Lower leg skin (tissue), 4 donors: ENCODE measurements at regions not wholly inside any gene's neighbourhood (a gene's known extent, or its start where the extent isn't known, plus 50 kb on each side); places are given as distances from the start of the nearest gene placed in this dataset.

Experiments used
- DNase-seq, 2 donors: peaks; one replicate each; pipeline ENCODE4 v3.0.0-alpha.2; 2019; ENCODE audit warnings: low spot score in 2 of 2
- H3K4me3 ChIP-seq: fragments of 200-600 bp; sonication (generic); 2 replicates; pipeline ENCODE4 v1.5.1; 2017; ENCODE audit warnings: mild to moderate bottlenecking, low read depth; ENCODE audit not compliant: poor library complexity, severe bottlenecking
- CTCF ChIP-seq, 3 donors: fragments of 450-650 bp; IDR thresholded peaks; one replicate each; pipeline ENCODE4 v1.5.1; 2016; ENCODE audit warnings: antibody characterized with exemption in 3 of 3, mild to moderate bottlenecking in 3 of 3, moderate library complexity in 2 of 3
- POLR2A ChIP-seq, 2 donors: fragments of 450-650 bp; IDR thresholded peaks; one replicate each; pipeline ENCODE4 v1.6.1; 2016 to 2017; ENCODE audit warnings: antibody characterized with exemption in 2 of 2, mild to moderate bottlenecking in 1 of 2, moderate library complexity in 1 of 2
- WGBS, 2 donors: methylation state at CpG; one replicate each; pipeline ENCODE4 v1.1.5; 2018; 5-methylcytosine and 5-hydroxymethylcytosine counted together
- intact Hi-C: fragments of 100-400 bp; cut with DNase I; formaldehyde crosslinking; loops from one replicate; pipeline ENCODE4 v1.15.0; 2023; ENCODE audit warnings: low total_unique reads

- WGBS, 2 donors = 28 to 47% methylated on average over 2 of the region's 2 CpGs
- intact Hi-C loops = no loop called here
- no peak overlapping the region for H3K4me3 ChIP-seq
- TF ChIP-seq POLR2A (IDR thresholded peaks at IDR 0.05) = no peak
- TF ChIP-seq CTCF (IDR thresholded peaks at IDR 0.05) = no peak
- DNase-seq = no peak
Measured at GRCh38 chr7:118059209-118059608, 124.8 kb upstream of the LSM8 start.

- DNase-seq = no peak
- WGBS, 2 donors = 44 to 46% methylated on average over 1 of the region's 1 CpG
- no peak for TF ChIP-seq CTCF (IDR thresholded peaks at IDR 0.05)
- no peak for TF ChIP-seq POLR2A (IDR thresholded peaks at IDR 0.05)
- H3K4me3 ChIP-seq = no peak overlapping the region
- intact Hi-C loops = no loop called here
Measured at GRCh38 chr7:118060692-118061091, 123.3 kb upstream of the LSM8 start.

- no peak for TF ChIP-seq POLR2A (IDR thresholded peaks at IDR 0.05)
- no peak for TF ChIP-seq CTCF (IDR thresholded peaks at IDR 0.05)
- no peak overlapping the region for H3K4me3 ChIP-seq
- WGBS, 2 donors = 78% methylated on average over 6 of the region's 6 CpGs
- intact Hi-C loops = no loop called here
- no peak for DNase-seq
Measured at GRCh38 chr7:118061386-118061785, 122.6 kb upstream of the LSM8 start.

- DNase-seq = no peak
- 35 to 51% methylated on average over 5 of the region's 5 CpGs for WGBS, 2 donors
Measured at GRCh38 chr7:118072893-118073674, 110.9 kb upstream of the LSM8 start.

GRCh38 chr7:118075936-118076335 lies 108.0 kb upstream of the LSM8 start:
- 73 to 74% methylated on average over 2 of the region's 2 CpGs for WGBS, 2 donors
- no peak for DNase-seq
- intact Hi-C loops = no loop called here
- no peak for TF ChIP-seq CTCF (IDR thresholded peaks at IDR 0.05)
- no peak for TF ChIP-seq POLR2A (IDR thresholded peaks at IDR 0.05)
- H3K4me3 ChIP-seq = no peak overlapping the region

More at GRCh38 chr7:118072893-118073674, 110.9 kb upstream of the LSM8 start:
- H3K4me3 ChIP-seq = no peak overlapping the region
- TF ChIP-seq POLR2A (IDR thresholded peaks at IDR 0.05) (no peak), CTCF (IDR thresholded peaks at IDR 0.05) (no peak)
- intact Hi-C loops = no loop called here

GRCh38 chr7:118076564-118076963 lies 107.4 kb upstream of the LSM8 start:
- WGBS, 2 donors = 78 to 87% methylated on average over 3 of the region's 3 CpGs
- intact Hi-C loops = no loop called here
- TF ChIP-seq POLR2A (IDR thresholded peaks at IDR 0.05) (no peak), CTCF (IDR thresholded peaks at IDR 0.05) (no peak)

More at GRCh38 chr7:118076564-118076963, 107.4 kb upstream of the LSM8 start:
- H3K4me3 ChIP-seq = no peak overlapping the region
- DNase-seq = no peak
